CD14-positive monocyte (primary cell): ENCODE measurements at regions not wholly inside any gene's neighbourhood (a gene's known extent, or its start where the extent isn't known, plus 50 kb on each side); places are given as distances from the start of the nearest gene placed in this dataset.
"Not testable (repeated sequence)": the region's sequence is repeated elsewhere in the genome, so short reads cannot be mapped to it uniquely, and the experiment has no call there.

ENCODE experiments used
- DNase-seq, 3 donors: peaks; one replicate each; pipeline ENCODE4 v3.0.0-alpha.2; 2011 to 2022
- H2AFZ ChIP-seq: 2 replicates; pipeline ENCODE4 v1.6.0; 2012; ENCODE audit warnings: mild to moderate bottlenecking, low read depth, low read length, inconsistent platforms; ENCODE audit not compliant: insufficient read depth, poor library complexity, severe bottlenecking
- H3K27ac ChIP-seq, 2 donors: 1 replicate in 1 of 2; 2 replicates in 1 of 2; pipeline ENCODE4 v1.5.1; 2012 to 2013; ENCODE audit warnings: low read length in 2 of 2, control low read depth in 1 of 2, inconsistent platforms in 1 of 2, low read depth in 1 of 2, mild to moderate bottlenecking in 1 of 2
- H3K27me3 ChIP-seq, 2 donors: one replicate each; pipeline versions ENCODE4 v1.6.0 to v1.6.1; 2011 to 2013; ENCODE audit warnings: low read length in 2 of 2; ENCODE audit not compliant: control insufficient read depth in 2 of 2, insufficient read depth in 2 of 2
- H3K36me3 ChIP-seq, 2 donors: replicated peaks in 1 of 2; 1 replicate in 1 of 2; 2 replicates in 1 of 2; pipeline versions ENCODE4 v1.5.1 to v1.6.1; 2012 to 2013; ENCODE audit warnings: low read length in 2 of 2, control low read depth in 1 of 2, inconsistent platforms in 1 of 2, mild to moderate bottlenecking in 1 of 2; ENCODE audit not compliant: insufficient read depth in 2 of 2, control insufficient read depth in 1 of 2
- H3K4me1 ChIP-seq, 2 donors: 1 replicate in 1 of 2; 2 replicates in 1 of 2; pipeline versions ENCODE4 v1.5.1 to v1.6.1; 2012 to 2013; ENCODE audit warnings: low read length in 2 of 2, control low read depth in 1 of 2, inconsistent platforms in 1 of 2, mild to moderate bottlenecking in 1 of 2, moderate library complexity in 1 of 2; ENCODE audit not compliant: insufficient read depth in 2 of 2, control insufficient read depth in 1 of 2
- H3K4me2 ChIP-seq: replicated peaks from 2 replicates; pipeline ENCODE3; 2012; ENCODE audit warnings: low read length, moderate library complexity, mild to moderate bottlenecking; ENCODE audit not compliant: poor library complexity, severe bottlenecking; ENCODE audit errors: extremely low read depth
- H3K4me3 ChIP-seq, 3 experiments: fragments of 200-600 bp in 1 of 3; sonication (generic) in 1 of 3; replicated peaks in 1 of 3; 1 replicate in 2 of 3; 2 replicates in 1 of 3; pipeline ENCODE4 v1.5.1; 2011 to 2013; ENCODE audit warnings: low read length in 3 of 3, mild to moderate bottlenecking in 3 of 3, control low read depth in 2 of 3, low read depth in 2 of 3, inconsistent platforms in 1 of 3, moderate library complexity in 1 of 3
- H3K79me2 ChIP-seq: 2 replicates; pipeline ENCODE4 v1.6.0; 2012; ENCODE audit warnings: mild to moderate bottlenecking, control low read depth, inconsistent platforms, low read length, moderate library complexity; ENCODE audit not compliant: insufficient read depth
- H3K9ac ChIP-seq: 2 replicates; pipeline ENCODE4 v1.6.0; 2017; ENCODE audit warnings: low read length, mild to moderate bottlenecking; ENCODE audit not compliant: insufficient read depth, poor library complexity, severe bottlenecking
- H3K9me3 ChIP-seq, 2 donors: replicated peaks in 1 of 2; 1 replicate in 1 of 2; 2 replicates in 1 of 2; pipeline versions ENCODE4 v1.5.1 to v1.6.1; 2012 to 2013; ENCODE audit warnings: low read length in 2 of 2, control low read depth in 1 of 2; ENCODE audit not compliant: control insufficient read depth in 1 of 2, insufficient read depth in 1 of 2
- H4K20me1 ChIP-seq: 2 replicates; pipeline ENCODE4 v1.6.0; 2012; ENCODE audit warnings: mild to moderate bottlenecking, low read length, control low read depth, moderate library complexity; ENCODE audit not compliant: insufficient read depth
- H3K27ac Mint-ChIP-seq, 7 donors: one replicate each; pipeline ENCODE4 v1.8.0; 2020; ENCODE audit warnings: mild to moderate bottlenecking in 7 of 7, mixed read lengths in 7 of 7, moderate library complexity in 6 of 7, inconsistent platforms in 2 of 7
- H3K27me3 Mint-ChIP-seq, 3 donors: one replicate each; pipeline ENCODE4 v1.8.0; 2021 to 2022; ENCODE audit warnings: low read depth in 3 of 3, mild to moderate bottlenecking in 3 of 3, mixed read lengths in 3 of 3, moderate library complexity in 3 of 3, inconsistent platforms in 1 of 3
- H3K36me3 Mint-ChIP-seq, 2 donors: one replicate each; pipeline ENCODE4 v1.8.0; 2020; ENCODE audit warnings: mixed read lengths in 2 of 2, inconsistent platforms in 1 of 2, mild to moderate bottlenecking in 1 of 2
- H3K4me1 Mint-ChIP-seq: one replicate; pipeline ENCODE4 v1.8.0; 2020; ENCODE audit warnings: mild to moderate bottlenecking, mixed read lengths
- H3K4me3 Mint-ChIP-seq, 2 donors: one replicate each; pipeline ENCODE4 v1.8.0; 2020; ENCODE audit warnings: mild to moderate bottlenecking in 2 of 2, mixed read lengths in 2 of 2, moderate library complexity in 1 of 2
- H3K9me3 Mint-ChIP-seq, 7 donors: one replicate each; pipeline ENCODE4 v1.8.0; 2020 to 2022; ENCODE audit warnings: mixed read lengths in 7 of 7, mild to moderate bottlenecking in 6 of 7, moderate library complexity in 6 of 7, inconsistent platforms in 2 of 7
- CTCF ChIP-seq: fragments of 200-600 bp; IDR thresholded peaks from one replicate; pipeline ENCODE4 v1.8.0; 2022; ENCODE audit warnings: antibody characterized with exemption, mild to moderate bottlenecking
- WGBS: methylation state at CpG from one replicate; pipeline ENCODE4 v1.1.5; 2013; ENCODE audit warnings: missing lambda C conversion rate; ENCODE audit not compliant: insufficient coverage; 5-methylcytosine and 5-hydroxymethylcytosine counted together
- intact Hi-C, 2 donors: fragments of 100-400 bp; cut with micrococcal nuclease; formaldehyde crosslinking; loops; one replicate each; pipeline versions ENCODE4 v1.15.0 to v1.15.1; 2023

- no peak overlapping the region for H3K27ac Mint-ChIP-seq
These were observed 53.0 kb upstream of the CSNK1A1L start for GRCh38 chr13:37158481-37158880.

GRCh38 chr13:37155613-37156097 lies 50.2 kb upstream of the CSNK1A1L start:
- H3K9ac ChIP-seq, H3K27me3 Mint-ChIP-seq, H3K4me1 ChIP-seq, H3K4me3 ChIP-seq, H3K4me2 ChIP-seq, H3K36me3 Mint-ChIP-seq, H2AFZ ChIP-seq, intact Hi-C loops, H3K79me2 ChIP-seq, H3K9me3 ChIP-seq, H3K36me3 ChIP-seq, H3K27me3 ChIP-seq, H4K20me1 ChIP-seq, H3K27ac Mint-ChIP-seq, DNase-seq, H3K4me1 Mint-ChIP-seq, H3K27ac ChIP-seq, H3K4me3 Mint-ChIP-seq: not testable (repeated sequence)
- 98% methylated on average over 7 of the region's 22 CpGs for WGBS
- peaks cover 4 to 12% (median 9%) of the 10 kb centered on the region in 7 donors for H3K9me3 Mint-ChIP-seq

More at GRCh38 chr13:37158481-37158880, 53.0 kb upstream of the CSNK1A1L start:
- TF ChIP-seq CTCF: no peak
- H3K9me3 ChIP-seq: peaks cover 0 to 12% of the 10 kb centered on the region in 2 donors
- H4K20me1 ChIP-seq: no peaks in the 10 kb centered on the region
- Mint-ChIP-seq H3K27me3 (peaks cover 0 to 2% (median 0%) of the 10 kb centered on the region in 3 donors), H3K9me3 (peaks cover 7 to 17% (median 8%) of the 10 kb centered on the region in 7 donors), H3K36me3 (no peaks in the 10 kb centered on the region), H3K4me3 (no peak overlapping the region), H3K4me1 (no peaks in the 10 kb centered on the region)
- no peak for DNase-seq
- H3K27ac ChIP-seq: no peak overlapping the region
- 94% methylated on average over 2 of the region's 2 CpGs for WGBS
- no peaks in the 10 kb centered on the region for H3K79me2 ChIP-seq
- no peaks in the 10 kb centered on the region for H3K36me3 ChIP-seq
- no peaks in the 10 kb centered on the region for H3K27me3 ChIP-seq
- no peak overlapping the region for H3K9ac ChIP-seq
- intact Hi-C loops: no loop called here
- H3K4me1 ChIP-seq: no peaks in the 10 kb centered on the region
- no peak overlapping the region for H3K4me3 ChIP-seq
- H2AFZ ChIP-seq: no peak overlapping the region
- no peak overlapping the region for H3K4me2 ChIP-seq
